ENCODE measurements at regions not wholly inside any gene's neighbourhood (a gene's known extent, or its start where the extent isn't known, plus 50 kb on each side); places are given as distances from the start of the nearest gene placed in this dataset.

DNA sequence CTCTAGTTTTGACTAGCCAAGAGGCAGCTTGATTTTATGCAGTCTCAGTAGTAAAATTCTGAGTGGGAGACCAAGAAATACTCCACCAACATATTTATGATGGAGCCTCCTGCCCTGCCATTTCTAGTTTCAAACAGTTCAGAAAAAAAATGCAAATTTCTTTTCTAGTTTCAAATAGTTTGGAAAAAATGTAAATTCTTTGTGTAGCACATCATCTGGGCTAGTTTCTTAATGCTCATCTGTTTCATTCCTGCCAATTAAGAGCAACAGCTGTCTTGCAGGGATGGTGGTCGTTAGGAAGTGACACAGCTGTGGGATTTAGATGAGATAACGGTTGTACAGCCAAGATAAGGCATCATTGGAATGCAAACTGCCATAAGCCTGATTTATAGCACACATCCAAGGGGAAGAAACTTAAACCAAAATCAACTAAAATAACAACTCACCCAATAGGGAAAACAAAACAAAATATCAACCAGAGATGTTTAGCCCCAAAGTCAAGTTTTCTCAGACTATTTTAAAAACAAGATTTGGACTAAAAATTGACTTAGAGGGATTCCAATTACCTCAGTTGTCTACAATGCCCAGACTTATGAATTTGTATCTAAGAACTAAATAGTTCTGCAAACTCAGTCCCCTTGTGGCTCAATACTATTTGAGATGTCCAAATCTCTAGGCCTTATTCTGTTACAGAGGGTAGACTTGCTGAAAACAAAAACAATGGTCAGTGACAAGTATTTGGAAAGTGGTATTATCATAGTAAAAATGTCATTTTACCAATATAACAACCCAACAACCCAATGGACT, 291.3 kb upstream of the ATP2B1 start:
- CTCF ChIA-PET, result interaction anchor here (0.9 kb wide), 1 partner anchor 291 kb away, joined by 4 read pairs; the partner anchor contains the start of gene ATP2B1
- H3K27me3 ChIP-seq (ENCODE audit: control insufficient read depth, insufficient read depth, low read length), result no peaks in the 10 kb centered on the region
- H3K4me3 ChIP-seq (ENCODE audit: low read depth, low read length), result no peak overlapping the region
- TF ChIP-seq, protein P1, sequence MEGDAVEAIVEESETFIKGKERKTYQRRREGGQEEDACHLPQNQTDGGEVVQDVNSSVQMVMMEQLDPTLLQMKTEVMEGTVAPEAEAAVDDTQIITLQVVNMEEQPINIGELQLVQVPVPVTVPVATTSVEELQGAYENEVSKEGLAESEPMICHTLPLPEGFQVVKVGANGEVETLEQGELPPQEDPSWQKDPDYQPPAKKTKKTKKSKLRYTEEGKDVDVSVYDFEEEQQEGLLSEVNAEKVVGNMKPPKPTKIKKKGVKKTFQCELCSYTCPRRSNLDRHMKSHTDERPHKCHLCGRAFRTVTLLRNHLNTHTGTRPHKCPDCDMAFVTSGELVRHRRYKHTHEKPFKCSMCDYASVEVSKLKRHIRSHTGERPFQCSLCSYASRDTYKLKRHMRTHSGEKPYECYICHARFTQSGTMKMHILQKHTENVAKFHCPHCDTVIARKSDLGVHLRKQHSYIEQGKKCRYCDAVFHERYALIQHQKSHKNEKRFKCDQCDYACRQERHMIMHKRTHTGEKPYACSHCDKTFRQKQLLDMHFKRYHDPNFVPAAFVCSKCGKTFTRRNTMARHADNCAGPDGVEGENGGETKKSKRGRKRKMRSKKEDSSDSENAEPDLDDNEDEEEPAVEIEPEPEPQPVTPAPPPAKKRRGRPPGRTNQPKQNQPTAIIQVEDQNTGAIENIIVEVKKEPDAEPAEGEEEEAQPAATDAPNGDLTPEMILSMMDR (IDR thresholded peaks at IDR 0.05; ENCODE audit: insufficient read depth, low read depth, low read length), result no peak
- POLR2A ChIA-PET, result interaction anchor here (0.7 kb wide), 1 partner anchor 20 kb away, joined by 3 read pairs; no protein-coding TSS in a partner anchor
- DNase-seq (ENCODE audit: low read depth), result peak; percentile 53
- H3K36me3 ChIP-seq (ENCODE audit: control insufficient read depth, insufficient read depth, low read length), result no peaks in the 10 kb centered on the region

DNA sequence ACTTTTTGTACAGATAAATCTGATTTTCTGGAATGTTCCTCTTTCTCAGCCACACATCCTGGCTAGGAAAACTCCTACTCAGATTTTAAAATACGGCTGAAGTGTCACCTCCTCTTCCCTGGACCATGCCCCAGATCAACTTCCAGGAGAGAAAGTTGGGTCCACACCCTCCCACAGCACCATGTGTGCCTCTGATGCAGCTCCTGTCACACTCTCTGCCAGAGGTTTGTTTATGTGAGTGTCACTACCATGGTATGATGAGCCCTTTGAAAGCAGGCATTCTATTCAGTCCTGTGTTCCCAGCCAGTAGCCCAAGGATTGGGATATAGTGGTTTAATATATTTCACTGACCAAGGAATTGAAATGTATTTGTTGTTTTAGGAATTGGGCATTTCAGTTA, 287.2 kb upstream of the ATP2B1 start:
- H3K4me3 ChIP-seq (ENCODE audit: low read depth, low read length), result no peak overlapping the region
- no peak for DNase-seq (ENCODE audit: low read depth)
- ChIA-PET CTCF (interaction anchor here (1.4 kb wide), 1 partner anchor 54 kb away, joined by 3 read pairs; no protein-coding TSS in a partner anchor), POLR2A (no interaction called here)
- no peaks in the 10 kb centered on the region for H3K27me3 ChIP-seq (ENCODE audit: control insufficient read depth, insufficient read depth, low read length)
- no peaks in the 10 kb centered on the region for H3K36me3 ChIP-seq (ENCODE audit: control insufficient read depth, insufficient read depth, low read length)
- TF ChIP-seq, protein P1 (IDR thresholded peaks at IDR 0.05; ENCODE audit: insufficient read depth, low read depth, low read length), result no peak

DNA sequence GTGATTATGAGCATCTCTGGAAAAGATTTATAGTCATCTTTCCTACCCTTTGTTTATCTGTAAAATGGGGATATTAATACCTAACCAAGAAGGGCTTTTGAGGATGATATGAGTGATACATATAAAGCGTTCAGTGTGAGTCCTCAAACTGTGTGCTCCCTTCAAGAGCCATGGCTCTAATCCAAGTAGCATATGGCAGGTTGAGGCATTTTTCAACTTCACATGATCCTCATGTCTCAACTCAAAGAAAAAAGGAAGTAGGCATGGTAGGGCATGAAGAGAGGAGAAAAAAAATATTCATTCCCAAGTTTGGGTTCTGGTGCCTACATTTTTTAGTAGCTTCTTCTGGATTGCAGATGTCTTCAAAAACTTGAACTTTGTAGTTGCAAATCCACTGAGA, 286.3 kb upstream of the ATP2B1 start:
- Histone ChIP-seq H3K27me3 (ENCODE audit: control insufficient read depth, insufficient read depth, low read length) (no peaks in the 10 kb centered on the region), H3K36me3 (ENCODE audit: control insufficient read depth, insufficient read depth, low read length) (no peaks in the 10 kb centered on the region), H3K4me3 (ENCODE audit: low read depth, low read length) (no peak overlapping the region)
- CTCF ChIA-PET, result interaction anchor here (1.4 kb wide), 1 partner anchor 53 kb away, joined by 3 read pairs; no protein-coding TSS in a partner anchor
- DNase-seq (ENCODE audit: low read depth), result no peak
- TF ChIP-seq, protein P1 (IDR thresholded peaks at IDR 0.05; ENCODE audit: insufficient read depth, low read depth, low read length), result no peak
- POLR2A ChIA-PET, result no interaction called here

DNA sequence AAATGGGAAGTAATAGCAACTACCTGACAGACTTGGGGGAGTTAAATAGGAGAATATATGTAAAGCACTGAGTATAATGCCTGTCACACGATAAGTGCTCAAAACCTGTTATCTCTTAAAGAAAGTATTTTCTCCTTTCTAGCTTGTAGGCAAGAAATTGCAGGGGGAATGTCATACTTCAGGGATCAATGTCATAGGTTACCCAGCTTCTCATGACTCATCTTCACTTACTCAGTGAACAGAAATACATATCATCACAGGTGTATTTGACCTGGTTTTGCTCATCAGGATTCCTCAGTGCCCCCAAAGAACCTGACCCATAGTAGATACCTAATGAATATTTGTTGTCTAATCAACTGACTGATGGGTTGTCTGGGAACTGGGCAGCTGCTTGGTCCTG, 285.0 kb upstream of the ATP2B1 start:
- Histone ChIP-seq H3K4me3 (ENCODE audit: low read depth, low read length) (no peak overlapping the region), H3K27me3 (ENCODE audit: control insufficient read depth, insufficient read depth, low read length) (no peaks in the 10 kb centered on the region), H3K36me3 (ENCODE audit: control insufficient read depth, insufficient read depth, low read length) (no peaks in the 10 kb centered on the region)
- DNase-seq (ENCODE audit: low read depth), result no peak
- ChIA-PET POLR2A (no interaction called here), CTCF (interaction anchor here (0.6 kb wide), 2 partner anchors 641 to 1115 kb away, joined by 4 read pairs; partner anchors contain the start of gene DUSP6)
- TF ChIP-seq, protein P1 (IDR thresholded peaks at IDR 0.05; ENCODE audit: insufficient read depth, low read depth, low read length), result no peak

DNA sequence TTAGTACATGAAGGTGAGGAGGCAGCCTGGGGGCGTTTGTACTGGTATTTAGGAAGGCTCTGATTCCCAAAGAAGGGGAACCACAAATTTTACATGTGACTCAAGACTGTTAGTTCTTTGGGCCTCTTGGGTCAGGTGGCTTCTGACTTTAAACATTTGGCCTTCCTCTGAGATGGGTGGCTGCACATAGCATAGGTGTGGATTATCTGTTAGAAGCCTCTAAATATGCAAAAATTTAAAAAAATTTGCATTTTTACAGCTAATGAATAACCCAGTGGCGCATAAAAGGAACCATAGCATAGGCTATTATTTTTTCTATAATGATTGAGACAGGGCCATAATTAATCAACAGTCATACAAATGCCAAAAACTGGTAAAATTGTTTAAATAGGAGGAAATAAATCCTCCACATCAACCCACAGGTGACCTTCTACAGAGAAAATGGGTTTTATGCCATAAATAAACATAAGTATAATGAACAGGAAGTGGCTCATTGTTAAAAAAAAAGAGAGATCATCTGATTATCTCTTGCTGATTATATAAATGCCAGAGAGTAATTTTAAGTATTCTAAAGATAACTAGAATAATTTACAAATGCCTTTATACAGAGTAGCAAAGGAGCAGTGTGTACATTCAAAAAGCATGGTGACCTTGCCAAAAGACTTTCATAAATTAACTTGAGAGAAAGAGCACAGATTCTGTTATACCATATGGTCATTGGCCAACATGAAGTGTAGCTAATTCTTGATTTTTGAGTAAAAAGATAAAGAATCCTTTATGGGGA, 284.2 kb upstream of the ATP2B1 start:
- H3K27me3 ChIP-seq (ENCODE audit: control insufficient read depth, insufficient read depth, low read length), result no peaks in the 10 kb centered on the region
- CTCF ChIA-PET, result interaction anchor here (0.6 kb wide), 1 partner anchor 36 kb away, joined by 3 read pairs; no protein-coding TSS in a partner anchor
- H3K4me3 ChIP-seq (ENCODE audit: low read depth, low read length), result no peak overlapping the region
- H3K36me3 ChIP-seq (ENCODE audit: control insufficient read depth, insufficient read depth, low read length), result no peaks in the 10 kb centered on the region
- DNase-seq (ENCODE audit: low read depth), result no peak
- POLR2A ChIA-PET, result no interaction called here
- TF ChIP-seq, protein P1 (IDR thresholded peaks at IDR 0.05; ENCODE audit: insufficient read depth, low read depth, low read length), result no peak

Measured in BJ (cell line).